SK-N-SH treated with all-trans-retinoic acid at 6 μM for 48 hours (cell line): ENCODE measurements at regions not wholly inside any gene's neighbourhood (a gene's known extent, or its start where the extent isn't known, plus 50 kb on each side); places are given as distances from the start of the nearest gene placed in this dataset.
"Not testable (repeated sequence)": the region's sequence is repeated elsewhere in the genome, so short reads cannot be mapped to it uniquely, and the experiment has no call there.

Source experiments
- ATAC-seq: fragments of 200-7000 bp; cut with Tn5 transposase; 3 replicates; pipeline ENCODE4 v1.9.1; 2020; ENCODE audit warnings: mild to moderate bottlenecking, moderate library complexity
- BACH2 ChIP-seq: fragments of 250-450 bp; sonication (Bioruptor Pico); IDR thresholded peaks from 2 replicates; pipeline ENCODE4 v1.9.0; 2021; ENCODE audit warnings: mild to moderate bottlenecking, borderline replicate concordance
- CSDC2 ChIP-seq: fragments of 250-450 bp; sonication (Bioruptor Pico); IDR thresholded peaks from 2 replicates; pipeline ENCODE4 v1.5.0; 2020; ENCODE audit warnings: mild to moderate bottlenecking, moderate library complexity
- ESRRG ChIP-seq: fragments of 250-450 bp; sonication (Bioruptor Pico); IDR thresholded peaks from 2 replicates; pipeline ENCODE4 v1.6.1; 2021; ENCODE audit warnings: mild to moderate bottlenecking
- ISL1 ChIP-seq: fragments of 250-450 bp; sonication (Bioruptor Pico); IDR thresholded peaks from 2 replicates; pipeline ENCODE4 v2.1.2; 2022; ENCODE audit warnings: mild to moderate bottlenecking, moderate library complexity
- OSR1 ChIP-seq: fragments of 250-450 bp; sonication (Bioruptor Pico); IDR thresholded peaks from 2 replicates; pipeline ENCODE4 v1.8.0; 2022; ENCODE audit warnings: moderate library complexity, mild to moderate bottlenecking, inconsistent platforms
- POU6F1 ChIP-seq: fragments of 250-450 bp; sonication (Bioruptor Pico); IDR thresholded peaks from 2 replicates; pipeline ENCODE4 v1.8.0; 2021; ENCODE audit warnings: low read depth, mild to moderate bottlenecking, moderate library complexity, borderline replicate concordance
- RARB ChIP-seq: fragments of 250-450 bp; sonication (Bioruptor Pico); IDR thresholded peaks from 2 replicates; pipeline ENCODE4 v1.8.0; 2021; ENCODE audit warnings: mild to moderate bottlenecking, moderate library complexity
- SNAI2 ChIP-seq: fragments of 250-450 bp; sonication (Bioruptor Pico); IDR thresholded peaks from 2 replicates; pipeline ENCODE4 v1.5.0; 2020; ENCODE audit warnings: mild to moderate bottlenecking, moderate library complexity
- TCF4 ChIP-seq: fragments of 250-450 bp; sonication (Bioruptor Pico); IDR thresholded peaks from 2 replicates; pipeline ENCODE4 v1.8.0; 2021; ENCODE audit warnings: mild to moderate bottlenecking, moderate library complexity, borderline replicate concordance
- TOX ChIP-seq: fragments of 250-450 bp; sonication (Bioruptor Pico); IDR thresholded peaks from 2 replicates; pipeline ENCODE4 v1.8.0; 2021; ENCODE audit warnings: mild to moderate bottlenecking, moderate library complexity, borderline replicate concordance
- ZC3H10 ChIP-seq: fragments of 250-450 bp; sonication (Bioruptor Pico); IDR thresholded peaks from 2 replicates; pipeline ENCODE4 v1.5.1; 2021; ENCODE audit warnings: mild to moderate bottlenecking, moderate library complexity
- ZFP3 ChIP-seq: fragments of 250-450 bp; sonication (Bioruptor Pico); IDR thresholded peaks from 2 replicates; pipeline ENCODE4 v1.5.0; 2020; ENCODE audit warnings: mild to moderate bottlenecking, moderate library complexity
- ZFP30 ChIP-seq: fragments of 450-650 bp; formaldehyde crosslinking; IDR thresholded peaks from 2 replicates; pipeline ENCODE4 v1.5.0; 2022; ENCODE audit warnings: mild to moderate bottlenecking, moderate library complexity
- ZNF565 ChIP-seq: fragments of 450-650 bp; formaldehyde crosslinking; conservative IDR thresholded peaks from 2 replicates; pipeline ENCODE4 v1.5.0; 2020; ENCODE audit warnings: low read depth, mild to moderate bottlenecking, moderate library complexity
- ZNF70 ChIP-seq: fragments of 450-650 bp; formaldehyde crosslinking; IDR thresholded peaks from 2 replicates; pipeline ENCODE4 v1.5.0; 2020; ENCODE audit warnings: mild to moderate bottlenecking, moderate library complexity
- ZNF8 ChIP-seq: fragments of 450-650 bp; formaldehyde crosslinking; IDR thresholded peaks from 2 replicates; pipeline ENCODE4 v1.5.0; 2020; ENCODE audit warnings: mild to moderate bottlenecking, moderate library complexity
- TF ChIP-seq, protein P1 (sequence below): fragments of 250-450 bp; sonication (Bioruptor Pico); IDR thresholded peaks from 2 replicates; pipeline ENCODE4 v1.5.1; 2020; ENCODE audit warnings: low read depth, mild to moderate bottlenecking, moderate library complexity
- TF ChIP-seq, protein P2 (sequence below): fragments of 250-450 bp; sonication (Bioruptor Pico); IDR thresholded peaks from 2 replicates; pipeline ENCODE4 v1.5.1; 2021; ENCODE audit warnings: mild to moderate bottlenecking, moderate library complexity
- TF ChIP-seq, protein P3 (sequence below): fragments of 250-450 bp; sonication (Bioruptor Pico); IDR thresholded peaks from 2 replicates; pipeline ENCODE4 v1.5.0; 2020; ENCODE audit warnings: mild to moderate bottlenecking, moderate library complexity
- TF ChIP-seq, protein P4 (sequence below): fragments of 250-450 bp; sonication (Bioruptor Pico); IDR thresholded peaks from 2 replicates; pipeline ENCODE4 v1.8.0; 2020; ENCODE audit warnings: mild to moderate bottlenecking, moderate library complexity, borderline replicate concordance

DNA sequence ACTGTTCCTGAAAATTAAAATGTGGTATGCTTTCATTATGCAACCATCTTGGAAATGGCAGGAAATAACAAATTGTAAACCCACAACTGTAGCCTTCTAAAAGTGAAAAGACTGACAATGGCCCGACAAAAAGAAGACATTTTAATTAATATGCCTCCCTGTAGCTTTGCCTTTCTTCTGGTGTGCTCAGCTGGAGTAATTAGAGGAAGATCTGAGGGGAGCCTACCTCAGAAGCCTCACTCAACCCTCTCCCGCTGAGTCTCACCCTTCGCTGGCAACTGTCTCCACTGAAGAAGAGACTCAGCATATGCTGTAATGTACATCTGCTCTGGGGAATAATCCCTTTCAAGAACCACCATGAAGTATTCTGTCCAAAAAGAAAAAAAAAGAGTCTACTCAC is 104.7 kb upstream of the SETMAR start:
- TF ChIP-seq, protein P1, sequence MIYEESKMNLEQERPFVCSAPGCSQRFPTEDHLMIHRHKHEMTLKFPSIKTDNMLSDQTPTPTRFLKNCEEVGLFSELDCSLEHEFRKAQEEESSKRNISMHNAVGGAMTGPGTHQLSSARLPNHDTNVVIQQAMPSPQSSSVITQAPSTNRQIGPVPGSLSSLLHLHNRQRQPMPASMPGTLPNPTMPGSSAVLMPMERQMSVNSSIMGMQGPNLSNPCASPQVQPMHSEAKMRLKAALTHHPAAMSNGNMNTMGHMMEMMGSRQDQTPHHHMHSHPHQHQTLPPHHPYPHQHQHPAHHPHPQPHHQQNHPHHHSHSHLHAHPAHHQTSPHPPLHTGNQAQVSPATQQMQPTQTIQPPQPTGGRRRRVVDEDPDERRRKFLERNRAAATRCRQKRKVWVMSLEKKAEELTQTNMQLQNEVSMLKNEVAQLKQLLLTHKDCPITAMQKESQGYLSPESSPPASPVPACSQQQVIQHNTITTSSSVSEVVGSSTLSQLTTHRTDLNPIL (CRISPR knock-in tag) = no peak
- TF ChIP-seq ZNF565 (no peak), TCF4 (CRISPR knock-in tag) (no peak), ZNF70 (CRISPR knock-in tag) (no peak), ZFP3 (CRISPR knock-in tag) (no peak), ISL1 (CRISPR knock-in tag) (no peak), POU6F1 (CRISPR knock-in tag) (no peak)
- TF ChIP-seq, protein P2, sequence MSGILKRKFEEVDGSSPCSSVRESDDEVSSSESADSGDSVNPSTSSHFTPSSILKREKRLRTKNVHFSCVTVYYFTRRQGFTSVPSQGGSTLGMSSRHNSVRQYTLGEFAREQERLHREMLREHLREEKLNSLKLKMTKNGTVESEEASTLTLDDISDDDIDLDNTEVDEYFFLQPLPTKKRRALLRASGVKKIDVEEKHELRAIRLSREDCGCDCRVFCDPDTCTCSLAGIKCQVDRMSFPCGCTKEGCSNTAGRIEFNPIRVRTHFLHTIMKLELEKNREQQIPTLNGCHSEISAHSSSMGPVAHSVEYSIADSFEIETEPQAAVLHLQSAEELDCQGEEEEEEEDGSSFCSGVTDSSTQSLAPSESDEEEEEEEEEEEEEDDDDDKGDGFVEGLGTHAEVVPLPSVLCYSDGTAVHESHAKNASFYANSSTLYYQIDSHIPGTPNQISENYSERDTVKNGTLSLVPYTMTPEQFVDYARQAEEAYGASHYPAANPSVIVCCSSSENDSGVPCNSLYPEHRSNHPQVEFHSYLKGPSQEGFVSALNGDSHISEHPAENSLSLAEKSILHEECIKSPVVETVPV = no peak
- ATAC-seq = no peak

DNA sequence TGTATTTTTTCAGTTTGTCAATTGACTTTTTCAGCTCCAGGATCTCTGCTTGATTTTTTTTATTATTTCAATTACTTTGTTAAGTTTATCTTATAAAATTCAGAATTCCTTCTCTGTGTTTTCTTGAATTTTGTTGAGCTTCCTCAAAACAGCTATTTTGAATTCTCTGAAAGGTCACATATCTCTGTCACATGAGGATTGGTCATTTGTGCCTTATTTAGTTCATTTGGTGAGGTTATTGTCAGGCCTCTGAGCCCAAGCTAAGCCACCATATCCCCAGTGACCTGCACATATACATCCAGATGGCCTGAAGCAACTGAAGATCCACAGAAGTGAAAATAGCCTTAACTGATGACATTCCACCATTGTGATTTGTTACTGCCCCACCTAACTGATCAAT is 98.4 kb upstream of the SETMAR start:
- not testable (repeated sequence) for ATAC-seq

GRCh38 chr3:4207672-4208071 is 95.5 kb upstream of the SETMAR start:
- TF ChIP-seq RARB (CRISPR knock-in tag) (no peak), ZFP30 (CRISPR knock-in tag) (no peak), POU6F1 (CRISPR knock-in tag) (no peak), ZNF8 (CRISPR knock-in tag) (no peak), TCF4 (CRISPR knock-in tag) (no peak), ZC3H10 (CRISPR knock-in tag) (no peak), TOX (no peak), ZNF70 (CRISPR knock-in tag) (no peak), CSDC2 (no peak), ZFP3 (CRISPR knock-in tag) (no peak), ZNF565 (no peak), ESRRG (no peak), ISL1 (CRISPR knock-in tag) (no peak), SNAI2 (no peak), OSR1 (CRISPR knock-in tag) (no peak), BACH2 (CRISPR knock-in tag) (no peak)
- TF ChIP-seq, protein P3, sequence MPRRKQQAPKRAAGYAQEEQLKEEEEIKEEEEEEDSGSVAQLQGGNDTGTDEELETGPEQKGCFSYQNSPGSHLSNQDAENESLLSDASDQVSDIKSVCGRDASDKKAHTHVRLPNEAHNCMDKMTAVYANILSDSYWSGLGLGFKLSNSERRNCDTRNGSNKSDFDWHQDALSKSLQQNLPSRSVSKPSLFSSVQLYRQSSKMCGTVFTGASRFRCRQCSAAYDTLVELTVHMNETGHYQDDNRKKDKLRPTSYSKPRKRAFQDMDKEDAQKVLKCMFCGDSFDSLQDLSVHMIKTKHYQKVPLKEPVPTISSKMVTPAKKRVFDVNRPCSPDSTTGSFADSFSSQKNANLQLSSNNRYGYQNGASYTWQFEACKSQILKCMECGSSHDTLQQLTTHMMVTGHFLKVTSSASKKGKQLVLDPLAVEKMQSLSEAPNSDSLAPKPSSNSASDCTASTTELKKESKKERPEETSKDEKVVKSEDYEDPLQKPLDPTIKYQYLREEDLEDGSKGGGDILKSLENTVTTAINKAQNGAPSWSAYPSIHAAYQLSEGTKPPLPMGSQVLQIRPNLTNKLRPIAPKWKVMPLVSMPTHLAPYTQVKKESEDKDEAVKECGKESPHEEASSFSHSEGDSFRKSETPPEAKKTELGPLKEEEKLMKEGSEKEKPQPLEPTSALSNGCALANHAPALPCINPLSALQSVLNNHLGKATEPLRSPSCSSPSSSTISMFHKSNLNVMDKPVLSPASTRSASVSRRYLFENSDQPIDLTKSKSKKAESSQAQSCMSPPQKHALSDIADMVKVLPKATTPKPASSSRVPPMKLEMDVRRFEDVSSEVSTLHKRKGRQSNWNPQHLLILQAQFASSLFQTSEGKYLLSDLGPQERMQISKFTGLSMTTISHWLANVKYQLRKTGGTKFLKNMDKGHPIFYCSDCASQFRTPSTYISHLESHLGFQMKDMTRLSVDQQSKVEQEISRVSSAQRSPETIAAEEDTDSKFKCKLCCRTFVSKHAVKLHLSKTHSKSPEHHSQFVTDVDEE (CRISPR knock-in tag) = no peak
- TF ChIP-seq, protein P1 (CRISPR knock-in tag) = no peak
- TF ChIP-seq, protein P4, sequence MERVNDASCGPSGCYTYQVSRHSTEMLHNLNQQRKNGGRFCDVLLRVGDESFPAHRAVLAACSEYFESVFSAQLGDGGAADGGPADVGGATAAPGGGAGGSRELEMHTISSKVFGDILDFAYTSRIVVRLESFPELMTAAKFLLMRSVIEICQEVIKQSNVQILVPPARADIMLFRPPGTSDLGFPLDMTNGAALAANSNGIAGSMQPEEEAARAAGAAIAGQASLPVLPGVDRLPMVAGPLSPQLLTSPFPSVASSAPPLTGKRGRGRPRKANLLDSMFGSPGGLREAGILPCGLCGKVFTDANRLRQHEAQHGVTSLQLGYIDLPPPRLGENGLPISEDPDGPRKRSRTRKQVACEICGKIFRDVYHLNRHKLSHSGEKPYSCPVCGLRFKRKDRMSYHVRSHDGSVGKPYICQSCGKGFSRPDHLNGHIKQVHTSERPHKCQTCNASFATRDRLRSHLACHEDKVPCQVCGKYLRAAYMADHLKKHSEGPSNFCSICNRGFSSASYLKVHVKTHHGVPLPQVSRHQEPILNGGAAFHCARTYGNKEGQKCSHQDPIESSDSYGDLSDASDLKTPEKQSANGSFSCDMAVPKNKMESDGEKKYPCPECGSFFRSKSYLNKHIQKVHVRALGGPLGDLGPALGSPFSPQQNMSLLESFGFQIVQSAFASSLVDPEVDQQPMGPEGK (CRISPR knock-in tag) = no peak
- TF ChIP-seq, protein P2 = no peak
- ATAC-seq = no peak
